NCI-H510A treated with DMSO at 0.1 percent for 48 hours (cell line): ENCODE measurements at regions not wholly inside any gene's neighbourhood (a gene's known extent, or its start where the extent isn't known, plus 50 kb on each side); places are given as distances from the start of the nearest gene placed in this dataset.

Experiments used
- DNase-seq: peaks from one replicate; lab custom pipeline; 2025; lab: John Stamatoyannopoulos, UW

GRCh38 chr14:103206836-103207387 lies 83.7 kb downstream of the TNFAIP2 start:
- DNase-seq: no peak

- DNase-seq: no peak
Measured at GRCh38 chr14:103207388-103208072, 84.3 kb downstream of the TNFAIP2 start.

DNA sequence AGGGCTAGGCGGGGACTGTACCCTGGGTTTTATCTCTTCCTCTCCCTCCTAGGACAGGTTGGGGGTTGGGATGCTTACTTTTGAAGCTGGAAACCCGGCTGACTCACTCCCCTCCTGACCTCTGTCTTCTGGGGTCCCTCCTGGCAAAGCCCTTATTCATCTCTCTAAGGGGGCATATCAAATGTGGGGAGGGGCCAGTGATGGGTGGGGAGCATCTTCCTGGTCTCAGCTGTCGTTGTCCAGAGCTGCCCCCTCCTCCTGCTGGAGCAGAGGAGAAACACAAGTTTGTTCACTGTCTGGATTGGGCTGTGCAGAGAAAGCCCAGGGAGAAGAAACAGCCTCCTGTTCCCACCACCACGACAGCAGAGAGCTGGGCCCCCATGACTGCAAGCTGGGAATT lies 85.8 kb downstream of the TNFAIP2 start:
- no peak for DNase-seq

- DNase-seq: no peak
Measured at GRCh38 chr14:103209506-103209905, 86.2 kb downstream of the TNFAIP2 start.

DNA sequence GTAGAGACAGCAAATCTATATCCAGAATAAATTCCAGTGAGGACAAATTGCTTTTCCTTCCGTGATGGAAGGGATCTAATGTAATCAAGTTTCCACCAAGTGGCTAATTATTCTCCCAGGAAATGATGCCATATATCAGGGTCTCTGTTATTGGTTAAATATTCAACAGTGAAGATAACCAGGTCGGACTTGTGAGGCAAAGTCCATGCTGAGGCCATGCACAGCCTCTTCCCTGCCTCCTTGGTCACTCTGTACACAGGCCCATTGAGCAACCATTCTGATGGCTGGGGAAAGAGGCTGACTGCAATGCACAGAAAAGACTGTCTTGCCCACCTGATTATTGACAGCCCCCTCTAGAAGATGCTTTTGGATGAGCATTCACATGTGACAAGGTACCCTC lies 90.1 kb downstream of the TNFAIP2 start:
- no peak for DNase-seq

- no peak for DNase-seq
Measured at GRCh38 chr14:103214461-103214958, 91.2 kb downstream of the TNFAIP2 start.

- no peak for DNase-seq
Measured at GRCh38 chr14:103216399-103216798, 93.1 kb downstream of the TNFAIP2 start.

DNA sequence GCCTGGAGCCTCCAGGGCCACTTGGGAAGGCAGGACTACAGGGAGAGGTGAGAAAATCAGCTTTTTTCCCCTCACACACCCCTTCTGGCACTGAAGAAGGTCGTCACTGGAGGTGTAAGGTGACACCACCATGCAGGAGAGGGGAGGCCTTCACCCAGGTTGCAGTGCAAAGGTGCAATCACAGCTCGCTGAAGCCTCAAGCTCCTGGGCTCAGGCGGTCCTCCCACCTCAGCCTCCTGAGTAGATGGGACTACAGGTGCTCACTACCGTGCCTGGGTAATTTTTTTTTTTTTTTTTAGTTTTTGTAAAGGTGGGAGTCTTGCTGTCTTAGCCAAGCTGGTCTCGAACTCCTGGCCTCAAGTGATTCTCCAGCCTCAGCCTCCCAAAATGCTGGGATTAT lies 93.6 kb downstream of the TNFAIP2 start:
- no peak for DNase-seq

GRCh38 chr14:103217538-103217937 lies 94.3 kb downstream of the TNFAIP2 start:
- DNase-seq: no peak

- no peak for DNase-seq
Measured at GRCh38 chr14:103220134-103220981, 97.1 kb downstream of the TNFAIP2 start.

DNA sequence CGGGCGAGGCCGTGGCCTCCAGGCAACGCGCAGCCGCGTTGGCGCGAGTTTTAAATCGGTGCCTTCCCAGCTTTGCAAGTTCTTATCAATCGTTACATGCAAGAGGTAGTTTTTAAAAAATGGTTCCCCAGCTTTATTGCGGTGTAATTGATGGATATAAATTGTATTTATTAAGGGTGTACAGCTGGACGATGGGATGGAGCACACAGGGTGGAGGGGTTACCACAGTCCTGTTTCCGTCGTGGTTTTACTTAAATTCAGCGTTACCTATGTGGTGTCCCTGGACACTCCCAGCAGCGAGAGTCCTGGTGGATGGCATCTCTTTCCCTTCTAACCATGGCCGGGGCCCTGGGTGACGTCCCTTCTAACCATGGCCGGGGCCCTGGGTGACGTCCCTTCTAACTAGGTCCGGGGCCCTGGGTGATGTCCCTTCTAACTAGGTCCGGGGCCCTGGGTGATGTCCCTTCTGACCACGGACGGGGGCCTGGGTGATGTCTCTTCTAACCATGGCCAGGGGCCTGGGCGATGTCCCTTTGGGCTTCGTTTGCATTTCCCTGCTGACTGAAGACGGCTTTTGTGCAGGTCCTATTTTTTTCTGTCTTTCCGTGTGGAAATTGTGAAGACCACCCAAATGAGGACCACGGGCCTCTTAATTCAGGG lies 97.9 kb downstream of the TNFAIP2 start:
- DNase-seq: no peak

DNA sequence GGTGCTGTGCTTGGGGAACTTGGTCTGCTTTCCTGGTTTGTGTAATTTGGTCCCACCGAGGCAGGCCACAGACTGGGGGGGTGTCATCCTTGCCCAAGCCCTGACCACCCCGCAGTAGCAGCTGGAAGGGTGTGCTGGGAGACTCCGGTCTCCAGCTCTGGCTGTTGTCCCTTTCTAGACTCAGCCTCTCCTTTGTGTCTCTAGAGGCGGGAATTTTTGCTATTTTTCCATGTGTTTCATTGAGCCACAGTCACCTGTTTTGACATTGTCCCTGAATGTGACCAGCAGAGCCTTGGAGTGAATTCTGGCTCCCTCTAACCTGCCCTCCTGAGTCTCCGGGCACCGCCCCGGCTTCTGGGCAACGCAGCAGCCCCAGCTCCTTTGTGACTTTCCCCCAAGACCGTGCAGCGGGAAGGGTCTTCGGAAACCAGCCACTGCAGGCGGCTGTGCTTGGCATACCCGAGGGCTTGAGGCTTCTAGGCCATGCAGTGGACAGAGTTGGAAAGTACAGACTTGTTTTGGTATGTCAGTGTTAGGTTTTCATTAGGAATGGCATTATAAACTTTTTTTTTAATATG lies 98.6 kb downstream of the TNFAIP2 start:
- no peak for DNase-seq

GRCh38 chr14:103223818-103224352 lies 100.6 kb downstream of the TNFAIP2 start:
- no peak for DNase-seq

GRCh38 chr14:103225062-103225461 lies 101.8 kb downstream of the TNFAIP2 start:
- DNase-seq: no peak

DNA sequence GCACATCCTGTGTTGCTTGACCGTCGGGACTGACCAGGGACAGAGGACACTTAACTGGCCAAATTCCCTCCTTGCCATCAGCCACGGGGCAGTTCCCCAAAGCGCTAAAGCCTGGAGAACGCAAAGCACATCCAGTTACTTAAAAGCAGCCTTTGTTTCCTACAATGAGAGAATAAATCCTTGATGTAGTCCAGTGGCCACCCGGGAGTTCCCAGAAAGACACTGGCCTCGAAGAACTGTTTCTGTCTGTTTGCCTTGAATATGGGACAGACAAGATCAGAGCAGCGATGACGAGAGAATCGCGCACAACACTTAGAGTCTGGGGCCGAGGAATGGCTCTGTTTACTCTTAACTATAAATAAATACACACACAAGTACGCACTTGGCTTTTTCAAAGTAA lies 102.2 kb downstream of the TNFAIP2 start:
- DNase-seq: no peak

DNA sequence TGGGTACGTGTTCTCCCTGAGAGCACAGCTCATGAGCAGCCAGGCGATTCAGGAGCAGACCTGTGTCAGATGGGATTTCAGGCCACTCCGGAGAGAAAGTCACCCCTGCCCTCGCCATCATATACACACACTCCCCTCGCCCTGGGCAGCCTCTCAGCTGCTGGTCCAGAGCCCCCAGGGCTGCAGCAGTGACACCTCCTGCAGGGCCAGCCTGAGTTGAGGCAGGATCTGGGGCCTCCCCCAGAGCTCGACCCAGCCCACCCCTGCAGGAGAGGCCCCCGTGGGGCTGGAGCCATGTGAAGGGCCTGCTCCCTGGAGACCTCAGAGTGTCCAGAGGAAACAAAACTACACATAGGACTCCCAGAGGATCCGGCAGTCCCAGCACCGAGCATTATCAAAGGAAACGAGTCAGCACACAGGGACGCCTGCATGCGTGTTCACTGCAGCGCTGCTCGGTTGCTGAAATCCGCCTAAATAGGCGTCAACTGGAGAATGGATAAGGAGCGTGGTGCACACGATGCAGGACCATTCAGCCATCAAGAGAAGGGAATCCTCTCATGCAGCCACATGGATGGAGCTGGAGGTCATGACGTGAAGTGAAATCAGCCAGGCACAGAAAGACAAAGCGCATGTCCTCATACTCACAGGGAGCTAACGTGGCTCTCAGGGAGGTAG lies 104.0 kb downstream of the TNFAIP2 start:
- DNase-seq: no peak

GRCh38 chr14:103228076-103228806 lies 105.0 kb downstream of the TNFAIP2 start:
- no peak for DNase-seq

DNA sequence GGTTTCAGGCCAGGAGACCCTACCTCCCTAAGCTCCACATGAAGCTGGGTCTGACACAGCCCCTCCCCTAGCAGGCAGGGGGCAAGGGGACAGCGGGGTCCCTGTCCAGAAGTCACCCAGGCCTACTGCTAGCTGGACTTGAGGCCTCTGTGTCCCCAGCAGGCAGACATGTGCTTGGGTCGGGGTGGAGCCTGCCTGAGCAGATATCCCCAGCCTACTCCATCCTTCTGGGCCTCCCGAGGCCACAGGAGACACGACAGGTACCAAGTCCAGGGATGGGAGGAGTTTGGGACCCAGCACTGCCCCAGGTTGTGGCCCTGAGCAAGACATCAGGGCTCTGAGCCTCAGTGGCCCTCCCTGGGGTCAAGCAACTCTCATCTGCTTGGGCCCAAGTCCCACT lies 105.2 kb upstream of the EIF5 start:
- DNase-seq: no peak

DNA sequence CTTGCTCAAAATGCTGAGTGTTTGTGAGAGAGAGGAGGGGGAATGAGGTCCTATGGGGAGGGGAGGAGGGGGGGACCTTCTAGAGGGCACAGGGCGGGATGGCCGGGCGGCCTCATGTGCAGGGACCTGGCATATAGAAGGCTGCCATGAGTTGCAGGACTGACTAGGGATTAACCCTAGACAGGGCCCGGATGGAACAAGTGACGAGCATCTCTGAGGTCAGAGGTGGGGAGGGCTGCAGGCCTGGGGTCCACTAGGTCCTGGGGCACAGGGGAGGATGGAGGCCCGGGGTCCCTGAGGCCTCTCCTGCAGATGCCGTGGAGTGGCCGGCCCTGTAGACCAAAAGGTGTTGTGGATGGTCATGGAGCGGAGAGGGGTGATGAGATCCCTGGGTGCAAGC lies 104.0 kb upstream of the EIF5 start:
- no peak for DNase-seq

- DNase-seq: no peak
Measured at GRCh38 chr14:103230658-103231334, 103.2 kb upstream of the EIF5 start.
